ENCODE measurements at regions not wholly inside any gene's neighbourhood (a gene's known extent, or its start where the extent isn't known, plus 50 kb on each side); places are given as distances from the start of the nearest gene placed in this dataset.

GRCh38 chr13:106628936-106629659 is 61.2 kb upstream of the ARGLU1 start:
- no peak overlapping the region for H3K4me3 ChIP-seq
- H3K27ac ChIP-seq = no peak overlapping the region
- no peaks in the 10 kb centered on the region for H3K36me3 ChIP-seq
- DNase-seq (ENCODE audit: low spot score) = no peak
- H3K4me1 ChIP-seq = peaks cover 0 to 7% of the 10 kb centered on the region in 2 donors
- TF ChIP-seq CTCF (IDR thresholded peaks at IDR 0.05) = no peak
- H3K27me3 ChIP-seq = no peaks in the 10 kb centered on the region
- H3K9me3 ChIP-seq = no peaks in the 10 kb centered on the region

DNA sequence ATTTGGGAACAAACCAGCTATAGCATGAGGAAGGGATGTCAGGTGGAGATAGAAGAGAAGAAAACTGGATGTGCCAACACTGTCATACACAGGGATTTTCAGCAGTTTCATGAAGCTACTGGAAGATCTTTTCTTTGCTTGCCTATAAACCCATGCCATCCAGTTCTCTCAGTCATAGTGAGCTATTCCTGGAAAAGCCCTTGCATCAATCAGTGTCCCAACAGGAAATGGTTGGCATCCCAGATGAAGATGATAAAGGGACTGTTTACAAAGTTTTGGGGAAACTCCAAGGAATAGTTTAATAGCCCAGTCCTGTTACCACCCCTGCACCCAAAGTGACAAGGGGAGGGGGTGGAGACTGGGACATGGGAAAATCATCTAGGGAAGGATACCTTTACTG is 58.5 kb upstream of the ARGLU1 start:
- Histone ChIP-seq H3K27me3 (no peaks in the 10 kb centered on the region), H3K9me3 (no peaks in the 10 kb centered on the region), H3K4me1 (no peaks in the 10 kb centered on the region), H3K4me3 (no peak overlapping the region), H3K36me3 (no peaks in the 10 kb centered on the region), H3K27ac (no peak overlapping the region)
- DNase-seq (ENCODE audit: low spot score) = no peak
- no peak for TF ChIP-seq CTCF (IDR thresholded peaks at IDR 0.05)

GRCh38 chr13:106625578-106625977 is 57.6 kb upstream of the ARGLU1 start:
- no peaks in the 10 kb centered on the region for H3K9me3 ChIP-seq
- H3K4me3 ChIP-seq = no peak overlapping the region
- TF ChIP-seq CTCF (IDR thresholded peaks at IDR 0.05) = no peak
- DNase-seq (ENCODE audit: low spot score) = no peak
- H3K27me3 ChIP-seq = no peaks in the 10 kb centered on the region
- H3K36me3 ChIP-seq = no peaks in the 10 kb centered on the region
- H3K27ac ChIP-seq = no peak overlapping the region
- H3K4me1 ChIP-seq = no peaks in the 10 kb centered on the region

DNA sequence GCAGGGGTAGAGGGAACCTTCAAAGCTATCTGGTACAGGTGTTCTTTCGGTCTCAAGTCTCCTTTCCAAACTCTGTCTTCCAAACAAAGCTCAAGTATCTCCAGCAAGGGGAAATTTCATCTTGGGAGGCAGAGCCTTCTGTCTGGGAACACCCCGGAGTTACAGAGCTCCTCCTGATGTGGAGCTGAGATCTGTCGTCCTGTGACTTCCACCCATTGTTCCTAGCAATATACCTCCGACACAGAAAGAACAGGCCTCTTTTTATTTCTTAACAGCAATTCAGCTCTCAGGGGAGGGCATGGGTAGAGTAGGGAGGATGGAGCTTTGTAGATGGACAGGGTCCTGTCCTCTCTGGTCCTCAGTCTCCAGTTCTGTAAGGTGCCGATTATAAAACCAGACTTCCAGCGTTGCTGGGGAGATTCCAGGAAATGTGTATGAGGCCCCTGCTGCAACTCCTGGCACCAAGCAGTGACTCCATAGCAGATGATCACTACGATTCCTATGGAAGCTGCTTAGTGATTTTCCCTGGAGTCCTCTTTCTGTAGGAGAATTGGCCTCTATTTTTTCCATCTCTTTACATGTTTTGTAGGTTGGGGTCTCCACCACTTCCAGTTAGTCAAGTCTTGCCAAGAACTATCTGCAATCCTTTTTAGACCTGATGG is 56.0 kb upstream of the ARGLU1 start:
- Histone ChIP-seq H3K9me3 (no peaks in the 10 kb centered on the region), H3K36me3 (no peaks in the 10 kb centered on the region), H3K27ac (no peak overlapping the region), H3K4me3 (no peak overlapping the region), H3K27me3 (no peaks in the 10 kb centered on the region), H3K4me1 (peaks cover 0 to 5% of the 10 kb centered on the region in 2 donors)
- no peak for DNase-seq (ENCODE audit: low spot score)
- TF ChIP-seq CTCF (IDR thresholded peaks at IDR 0.05) = no peak

- no peaks in the 10 kb centered on the region for H3K9me3 ChIP-seq
- no peaks in the 10 kb centered on the region for H3K36me3 ChIP-seq
- no peak for TF ChIP-seq CTCF (IDR thresholded peaks at IDR 0.05)
- H3K4me3 ChIP-seq = no peak overlapping the region
- H3K4me1 ChIP-seq = peaks cover 0 to 5% of the 10 kb centered on the region in 2 donors
- H3K27me3 ChIP-seq = no peaks in the 10 kb centered on the region
- H3K27ac ChIP-seq = no peak overlapping the region
- DNase-seq (ENCODE audit: low spot score) = no peak
Measured at GRCh38 chr13:106621833-106622232, 53.9 kb upstream of the ARGLU1 start.
